HG02981 (cell line): ENCODE measurements at regions not wholly inside any gene's neighbourhood (a gene's known extent, or its start where the extent isn't known, plus 50 kb on each side); places are given as distances from the start of the nearest gene placed in this dataset.
"Not testable (repeated sequence)": the region's sequence is repeated elsewhere in the genome, so short reads cannot be mapped to it uniquely, and the experiment has no call there.

Experiments
- ATAC-seq: cut with Tn5 transposase; IDR thresholded peaks from one replicate; pipeline ENCODE4 v1.9.1; 2021; ENCODE audit warnings: mild to moderate bottlenecking, moderate library complexity; ENCODE audit not compliant: unreplicated experiment

DNA sequence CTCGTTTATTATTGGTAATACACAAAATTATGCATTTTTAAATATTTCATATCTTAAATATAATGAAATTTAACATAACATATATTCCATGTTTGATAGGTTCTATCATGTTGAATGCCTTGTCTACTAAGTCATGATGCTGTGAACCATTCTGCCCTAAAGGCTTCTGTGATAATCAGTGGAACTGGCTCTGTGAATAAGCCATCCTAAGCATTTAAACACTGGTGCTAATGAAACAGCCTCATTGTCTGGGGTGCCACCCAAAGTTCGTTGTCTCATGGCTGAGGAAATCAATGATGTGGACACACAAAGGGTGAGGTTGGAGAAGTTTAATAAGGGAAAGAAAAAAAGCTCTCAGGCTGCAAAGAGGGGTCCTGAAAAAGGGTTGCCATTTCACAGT is 264.7 kb upstream of the ZRANB2 start:
- ATAC-seq: no peak

DNA sequence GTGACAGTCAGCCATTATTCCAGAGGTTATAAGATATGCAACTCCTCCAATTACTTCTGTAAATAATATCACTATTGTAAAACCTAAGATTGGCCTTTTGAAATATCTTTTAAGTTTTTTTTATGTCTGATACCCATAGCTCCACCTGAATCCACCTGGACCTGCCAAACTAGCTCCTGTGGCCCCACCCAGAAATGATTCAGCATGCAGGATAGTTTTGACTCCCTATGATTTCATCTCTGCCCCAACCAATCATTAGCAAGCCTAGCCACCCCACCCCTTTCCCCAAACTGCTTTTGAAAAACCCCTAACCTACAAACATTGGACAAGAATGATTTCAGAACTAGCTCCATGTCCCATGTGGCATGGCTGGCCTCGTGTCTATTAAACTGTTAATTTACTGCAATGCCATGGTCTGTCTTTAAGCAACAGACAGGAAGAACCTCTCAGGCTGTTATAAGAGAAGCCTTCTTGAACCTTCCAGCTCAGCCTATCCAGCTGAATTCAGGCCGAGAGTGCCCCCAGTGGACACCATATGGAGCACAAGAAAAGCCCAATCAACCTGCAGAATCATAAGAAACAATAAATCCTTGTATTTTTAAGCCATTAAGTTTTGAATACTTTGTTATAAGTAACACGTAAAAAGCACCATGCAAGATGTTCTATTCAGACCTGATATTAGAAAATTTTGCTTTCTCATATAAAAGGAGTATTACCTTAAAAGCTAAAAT is 263.0 kb upstream of the ZRANB2 start:
- ATAC-seq: no peak

DNA sequence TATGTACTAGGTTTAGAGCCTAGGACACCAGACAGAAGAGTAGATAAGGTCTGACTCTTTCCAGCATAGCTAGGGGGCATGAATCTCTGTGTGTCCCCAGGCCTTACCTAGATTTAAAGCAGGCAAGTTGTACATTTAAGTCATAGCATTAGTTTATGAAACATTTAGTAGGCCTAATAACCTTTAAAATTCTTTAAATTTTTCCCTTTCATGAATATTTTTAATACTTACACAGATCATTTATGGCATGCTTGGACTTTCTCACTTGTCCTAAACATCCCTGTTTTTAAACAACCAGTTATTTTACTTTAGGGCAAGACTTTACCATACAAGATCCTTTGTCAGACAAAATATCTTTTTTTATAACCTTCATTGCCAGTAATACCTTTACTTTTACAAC is 258.4 kb upstream of the ZRANB2 start:
- ATAC-seq: no peak

DNA sequence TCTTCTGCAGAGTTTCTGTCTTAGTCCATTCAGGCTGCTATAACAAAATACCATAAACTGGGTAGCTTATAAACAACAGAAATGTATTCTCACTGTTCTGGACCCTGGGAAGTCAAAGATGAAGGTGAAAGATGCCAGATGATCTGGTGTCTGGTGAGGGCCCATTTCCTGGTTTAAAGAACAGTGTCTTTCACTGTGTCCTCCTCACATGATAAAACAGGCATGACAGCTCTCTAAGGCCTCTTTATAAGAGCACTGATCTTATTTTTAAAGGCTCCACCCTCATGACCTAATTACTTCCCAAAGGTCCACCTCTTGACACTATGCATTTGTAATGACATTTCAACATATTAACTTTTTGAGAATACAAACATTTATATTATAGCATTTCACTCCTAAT is 250.2 kb upstream of the ZRANB2 start:
- ATAC-seq: no peak

DNA sequence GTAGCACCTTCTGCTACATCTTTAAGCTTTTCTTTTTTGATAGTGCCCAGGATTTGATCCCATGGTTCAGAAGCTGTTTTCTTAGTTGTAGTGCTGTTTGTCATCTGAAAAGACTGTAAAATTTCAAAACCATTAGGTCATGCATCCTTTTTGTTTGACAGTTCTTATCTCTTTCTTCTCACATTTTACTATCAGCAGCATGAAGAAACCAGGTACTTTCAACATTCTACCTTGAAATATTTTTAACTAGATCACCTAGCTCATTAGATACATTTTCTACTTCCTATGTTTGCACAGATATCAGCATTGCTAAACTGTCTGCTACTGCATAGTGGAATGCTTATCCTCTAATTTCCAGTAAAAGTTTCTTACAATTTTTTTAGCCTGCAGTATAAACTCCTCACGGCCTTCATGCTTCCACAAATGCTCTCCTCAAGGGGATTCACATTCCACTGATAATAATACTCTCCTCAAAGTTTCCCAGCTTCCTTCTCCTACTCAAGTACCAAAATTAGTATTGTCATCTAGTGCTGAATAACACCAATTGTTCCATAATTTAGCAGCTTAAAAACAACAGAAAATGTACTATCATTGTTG is 243.9 kb upstream of the ZRANB2 start:
- ATAC-seq: no peak

DNA sequence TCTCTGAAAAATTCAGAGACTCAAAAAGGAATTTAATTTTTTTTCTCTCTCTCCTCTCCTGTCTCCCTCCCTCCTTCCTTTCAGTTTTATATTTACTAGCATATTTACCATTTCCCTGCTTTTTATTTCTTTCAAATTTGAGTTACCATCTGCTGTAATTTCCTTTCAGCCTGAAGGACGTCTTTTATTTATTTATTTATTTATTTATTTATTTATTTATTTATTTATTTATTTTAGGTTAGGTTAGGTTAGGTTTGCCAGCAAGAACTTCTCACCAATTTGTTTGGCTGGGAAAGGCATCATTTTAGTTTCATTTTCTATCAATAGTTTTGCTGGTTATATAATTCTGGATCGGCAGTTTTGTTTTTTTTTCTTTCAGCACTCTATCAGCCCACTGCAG is 231.7 kb upstream of the ZRANB2 start:
- no peak for ATAC-seq

DNA sequence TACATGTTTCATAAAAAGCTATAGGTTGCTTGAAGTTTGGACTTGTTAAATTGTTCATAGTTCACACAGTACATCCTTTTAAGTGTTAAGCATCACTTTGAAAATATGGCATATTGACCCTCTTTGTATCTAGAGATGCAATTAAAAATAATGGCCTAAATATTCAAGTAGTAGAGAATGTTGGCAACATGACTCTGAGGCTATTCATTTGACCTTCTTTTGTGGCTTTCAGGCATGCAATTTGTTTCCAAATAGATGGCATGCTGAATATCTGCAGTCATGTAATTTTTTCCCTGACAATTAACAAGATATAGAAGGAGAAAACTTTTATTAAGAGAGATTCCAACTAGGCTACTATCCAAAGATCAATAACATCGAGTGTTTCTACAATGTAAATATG is 230.5 kb upstream of the ZRANB2 start:
- no peak for ATAC-seq

DNA sequence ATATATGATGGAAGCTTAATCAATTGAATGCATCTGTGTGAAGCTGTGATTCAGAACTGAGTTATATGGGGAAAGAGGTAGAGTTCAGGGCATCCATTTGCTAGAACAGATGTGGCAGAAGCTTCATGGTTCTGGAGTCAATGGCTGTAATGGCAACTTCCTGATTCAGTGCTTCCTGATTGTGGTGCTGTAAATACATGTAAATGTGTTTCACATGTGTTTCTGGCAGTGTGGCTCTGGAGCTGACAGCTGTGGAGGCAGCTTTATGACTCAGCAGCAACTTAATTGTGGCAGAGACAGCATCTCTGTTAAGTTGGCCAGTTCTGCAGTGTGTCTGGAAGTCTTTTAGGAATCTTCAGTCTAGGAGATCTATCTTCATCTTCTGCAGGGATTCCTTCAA is 226.6 kb upstream of the ZRANB2 start:
- ATAC-seq: peak; percentile 86

DNA sequence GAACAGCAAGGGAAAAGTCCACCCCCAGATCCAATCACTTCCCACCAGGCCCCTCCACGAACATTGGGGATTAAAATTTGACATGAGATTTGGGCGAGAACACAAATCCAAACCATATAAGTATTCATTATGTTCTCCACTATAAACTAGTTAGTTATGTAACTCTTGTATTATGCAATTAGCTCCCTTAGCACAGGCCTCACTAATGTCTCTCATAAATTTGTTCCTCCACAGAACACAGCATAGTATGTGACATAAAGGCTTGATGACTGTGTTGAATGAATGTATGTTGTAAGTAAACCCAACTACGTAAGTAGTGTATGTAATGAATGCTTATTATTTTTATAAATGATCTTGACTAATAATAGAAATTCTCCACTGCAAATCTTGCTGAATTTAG is 223.3 kb upstream of the ZRANB2 start:
- no peak for ATAC-seq

DNA sequence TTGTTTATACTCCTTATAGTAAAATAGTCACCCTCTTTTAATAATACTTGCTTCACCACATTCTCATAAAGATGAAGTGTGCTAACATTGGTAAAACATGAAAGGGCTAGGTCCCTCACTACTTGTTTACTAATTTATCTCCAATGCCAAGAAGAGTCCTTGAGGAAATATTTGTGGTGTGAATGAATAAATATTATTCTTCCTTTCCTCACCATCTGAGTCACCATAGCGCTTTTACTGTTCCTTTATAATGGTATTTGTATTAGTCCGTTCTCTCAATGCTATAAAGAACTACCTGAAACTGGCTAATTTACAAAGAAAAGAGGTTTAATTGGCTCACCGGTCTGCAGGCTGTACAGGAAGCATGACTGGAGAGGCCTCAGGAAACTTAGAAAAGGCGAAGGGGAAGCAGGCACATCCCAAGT is 222.8 kb upstream of the ZRANB2 start:
- no peak for ATAC-seq

DNA sequence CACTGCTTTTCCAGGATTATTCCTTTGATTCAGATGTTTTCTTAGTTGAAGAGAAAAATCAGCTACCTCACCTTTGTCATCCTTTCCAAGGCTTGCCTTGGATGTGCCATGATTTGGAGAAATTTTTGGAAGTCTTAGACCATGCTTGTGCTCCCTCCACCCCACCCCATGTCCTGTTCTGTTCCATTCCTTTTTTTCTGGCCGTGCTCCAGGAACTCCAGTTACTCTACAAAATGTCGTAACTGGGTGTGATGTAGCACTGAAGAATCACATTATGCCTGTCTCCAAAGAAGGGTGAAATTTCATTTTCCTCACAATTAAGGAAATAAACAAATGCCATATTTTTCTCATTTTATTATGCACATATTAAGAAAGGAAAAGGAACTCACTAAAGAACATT is 217.8 kb upstream of the ZRANB2 start:
- ATAC-seq: no peak

DNA sequence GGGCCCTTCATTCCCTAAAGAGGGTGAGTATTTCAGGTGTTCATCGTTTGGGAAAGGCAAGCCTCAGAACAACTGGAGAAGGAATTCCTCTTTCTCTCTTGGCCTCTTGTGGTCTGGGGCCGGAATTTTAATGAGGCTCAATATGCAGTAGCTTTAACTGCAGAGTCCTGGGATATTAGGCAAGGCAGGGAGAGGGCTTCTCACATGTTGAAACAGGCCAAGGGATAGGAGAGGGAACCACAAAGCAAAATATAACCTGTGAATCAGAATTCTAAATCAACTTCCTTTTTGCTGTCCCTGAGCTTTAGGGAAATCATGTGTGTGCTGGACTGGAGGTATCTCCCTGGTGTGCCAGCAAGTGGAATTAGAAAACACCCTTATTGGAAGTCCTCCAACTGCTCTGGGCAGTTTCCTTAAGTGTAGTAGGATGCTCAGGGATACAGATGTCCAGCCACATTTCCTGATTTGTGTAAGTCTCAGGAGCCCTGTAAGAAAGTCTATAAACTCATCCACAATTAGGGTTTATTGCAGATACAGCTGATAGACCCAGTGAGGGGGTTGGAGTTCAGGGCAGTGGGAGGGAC is 215.8 kb upstream of the ZRANB2 start:
- ATAC-seq: no peak

DNA sequence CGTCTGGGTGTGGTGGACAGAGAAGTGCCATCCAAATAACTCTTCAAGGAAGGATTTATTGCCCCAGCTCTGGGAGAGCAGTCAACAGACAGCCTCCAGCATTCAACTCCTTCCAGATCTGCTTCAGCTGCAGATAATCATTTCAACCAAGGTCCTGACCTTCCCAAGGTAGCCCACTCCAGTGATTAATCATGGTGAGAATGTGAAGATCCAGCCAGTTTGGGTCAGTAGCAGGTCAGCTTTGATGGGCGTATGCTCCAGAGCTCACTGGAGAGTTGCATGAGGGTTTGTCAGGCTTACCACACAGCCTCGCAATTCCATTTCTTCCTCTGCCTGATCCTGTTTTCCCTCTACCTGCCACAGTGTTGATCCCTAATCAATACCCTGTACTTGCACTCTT is 214.5 kb upstream of the ZRANB2 start:
- ATAC-seq: no peak

DNA sequence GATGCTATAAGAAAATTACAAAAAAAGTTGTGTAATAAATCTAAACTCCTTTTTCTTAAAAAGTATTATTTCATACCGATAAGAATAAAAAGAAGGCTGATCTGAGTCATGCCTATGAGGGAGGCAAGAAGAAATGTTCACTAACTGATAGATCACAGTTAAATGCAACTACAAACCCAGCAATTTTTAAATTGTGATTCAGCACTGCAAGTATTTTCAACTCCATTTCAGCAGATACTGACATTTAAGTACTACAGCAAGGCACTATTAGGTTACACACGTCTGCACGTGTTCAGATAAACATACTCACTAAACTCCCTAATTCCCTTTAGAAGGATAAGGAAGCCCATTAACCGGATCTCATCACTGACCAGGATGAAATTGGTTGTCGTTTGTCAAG is 213.3 kb upstream of the ZRANB2 start:
- no peak for ATAC-seq

DNA sequence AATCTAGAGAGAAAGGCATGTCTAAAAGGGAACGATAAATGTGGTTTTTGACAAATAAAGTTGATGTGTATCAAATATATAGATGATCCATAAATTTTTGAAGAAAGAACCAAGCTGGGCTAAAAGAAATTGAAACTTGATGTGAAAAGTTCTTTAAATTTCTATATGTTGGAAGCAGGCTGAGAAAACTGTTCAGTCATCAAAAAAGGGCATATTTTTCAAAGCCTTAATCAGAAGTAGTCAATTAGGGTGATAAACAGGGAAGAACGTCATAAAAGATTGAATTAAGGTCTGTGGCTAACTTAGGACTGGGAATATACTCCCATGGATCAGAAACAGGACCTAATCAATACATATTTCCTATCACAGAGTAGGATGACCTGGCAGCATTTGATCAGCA is 211.4 kb upstream of the ZRANB2 start:
- no peak for ATAC-seq

DNA sequence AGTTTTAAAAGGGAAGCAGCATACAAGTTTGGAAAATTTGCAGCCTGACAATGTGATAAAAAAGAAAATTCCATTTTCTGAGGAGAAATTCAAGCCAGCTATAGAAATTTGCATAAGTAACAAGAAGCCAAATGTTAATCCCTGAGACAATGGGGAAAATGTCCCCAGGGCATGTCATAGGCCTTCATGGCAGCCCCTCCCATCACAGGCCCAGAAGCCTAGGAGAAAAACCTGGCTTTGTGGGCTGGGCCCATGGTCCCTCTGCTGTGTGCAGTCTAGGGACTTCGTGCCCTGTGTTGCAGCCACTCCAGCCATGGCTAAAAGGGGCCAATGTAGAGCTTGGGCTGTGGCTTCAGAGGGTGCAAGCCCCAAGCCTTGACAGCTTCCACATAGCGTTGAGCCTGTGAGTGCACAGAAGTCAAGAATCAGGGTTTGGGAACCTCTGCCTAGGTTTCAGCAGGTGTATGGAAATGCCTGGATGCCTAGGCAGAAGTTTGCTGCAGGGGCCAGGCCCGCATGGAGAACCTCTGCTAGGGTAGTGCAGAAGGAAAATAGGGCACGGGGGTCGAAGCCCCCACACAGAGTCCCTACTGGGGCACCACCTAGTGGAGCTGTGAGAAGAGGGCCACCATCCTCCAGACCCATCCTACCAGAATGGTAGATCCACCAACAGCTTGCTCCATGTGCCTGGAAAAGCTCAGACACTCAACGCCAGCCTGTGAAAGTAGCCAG is 209.8 kb upstream of the ZRANB2 start:
- not testable (repeated sequence) for ATAC-seq

DNA sequence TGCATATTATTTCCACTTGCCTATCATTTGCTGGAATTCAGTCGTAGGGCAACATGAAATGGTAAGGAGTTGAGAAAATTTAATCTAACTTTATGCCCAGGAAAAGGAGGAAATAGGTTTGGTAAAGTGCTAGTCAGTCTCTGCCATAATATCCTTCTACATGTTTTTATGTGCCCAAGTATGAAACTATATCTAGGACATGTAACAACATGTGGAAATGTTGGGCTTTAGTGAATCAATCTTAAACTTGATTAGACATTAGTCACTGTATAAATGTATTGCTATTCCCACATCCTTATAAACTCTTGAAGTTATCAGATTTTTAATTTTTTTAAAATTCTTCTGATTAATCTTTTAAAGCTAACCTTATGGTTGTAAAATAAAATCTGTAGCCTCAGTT is 204.7 kb upstream of the ZRANB2 start:
- ATAC-seq: no peak

DNA sequence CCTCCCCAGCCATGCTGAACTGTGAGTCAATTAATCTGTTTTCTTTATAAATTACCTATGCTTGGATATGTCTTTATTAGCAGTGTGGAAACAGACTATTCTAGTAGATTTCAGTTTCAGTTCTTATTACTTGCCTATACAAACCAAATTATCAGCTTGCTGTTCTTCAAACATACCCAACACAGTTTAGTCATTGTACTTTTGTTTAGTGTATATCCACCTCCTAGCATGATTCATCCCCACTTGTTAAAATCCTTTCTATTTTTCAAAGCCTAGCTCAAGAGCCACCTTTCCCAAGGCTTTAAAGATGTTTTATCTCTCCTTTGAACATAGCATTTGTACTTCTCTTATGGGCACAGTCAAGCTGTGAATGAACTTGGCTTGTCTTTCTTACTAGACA is 195.6 kb upstream of the ZRANB2 start:
- ATAC-seq: no peak

DNA sequence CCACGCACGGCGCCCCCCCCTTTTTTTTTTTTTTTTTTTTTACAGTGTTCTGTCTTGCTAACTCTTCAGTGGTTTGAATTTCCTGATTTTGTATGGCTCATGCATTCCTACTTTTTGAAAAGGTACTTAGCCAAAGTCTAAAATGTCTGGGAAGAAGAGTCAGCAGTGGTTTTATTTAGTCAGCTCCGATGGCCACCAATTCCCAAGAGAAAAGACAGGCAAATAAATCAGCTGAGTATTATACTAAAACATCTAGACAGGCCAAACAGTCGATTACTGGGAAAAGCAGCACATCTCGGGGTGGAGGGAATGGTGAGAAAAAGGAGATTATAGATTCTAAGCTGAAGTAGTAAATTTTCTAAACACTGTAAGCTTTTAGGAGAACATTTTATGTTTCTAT is 192.5 kb upstream of the ZRANB2 start:
- ATAC-seq: no peak

DNA sequence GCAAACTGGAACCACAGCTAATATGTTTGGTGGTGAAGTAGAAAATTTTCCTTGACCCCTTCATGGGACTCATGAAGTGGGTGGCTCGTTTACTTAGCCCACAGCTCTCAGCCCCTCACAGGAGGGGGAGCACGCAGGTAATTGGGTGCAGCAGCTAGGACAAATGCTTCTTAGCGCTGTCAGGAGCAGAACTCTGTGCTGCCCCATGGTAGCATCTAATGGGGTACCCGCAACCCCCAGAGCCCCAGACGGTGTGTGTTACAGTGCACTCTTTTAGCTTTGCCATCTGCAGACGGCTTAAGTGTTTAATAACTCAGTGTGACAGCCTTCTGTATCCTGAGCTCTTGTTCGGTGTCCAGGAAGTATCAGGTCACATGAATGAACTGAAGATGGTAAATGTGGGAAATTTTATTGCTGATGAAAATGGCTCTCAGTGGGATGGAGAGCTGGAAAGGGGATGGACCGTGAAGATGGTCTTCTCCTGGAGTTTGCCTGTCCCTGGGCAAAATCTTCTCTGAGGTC is 189.6 kb upstream of the ZRANB2 start:
- no peak for ATAC-seq

DNA sequence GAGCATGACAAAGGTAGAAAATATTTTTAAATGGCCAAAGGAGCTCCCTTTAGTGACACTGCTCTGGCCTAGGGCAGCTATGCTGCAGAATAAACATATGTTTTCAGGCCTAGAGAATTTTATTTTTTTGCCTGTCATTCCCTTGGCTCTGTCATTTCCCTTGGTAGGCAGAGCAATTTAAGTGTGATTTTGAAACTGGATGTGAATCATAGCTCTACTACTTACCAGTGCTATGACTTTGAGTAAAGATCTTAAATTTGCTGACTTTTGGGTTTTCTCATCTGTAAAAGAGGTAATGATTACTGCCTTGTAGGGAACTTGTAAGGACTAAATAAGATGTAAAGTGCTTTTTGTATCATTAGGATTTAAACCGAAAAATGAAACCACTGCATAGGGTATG is 189.0 kb upstream of the ZRANB2 start:
- no peak for ATAC-seq

DNA sequence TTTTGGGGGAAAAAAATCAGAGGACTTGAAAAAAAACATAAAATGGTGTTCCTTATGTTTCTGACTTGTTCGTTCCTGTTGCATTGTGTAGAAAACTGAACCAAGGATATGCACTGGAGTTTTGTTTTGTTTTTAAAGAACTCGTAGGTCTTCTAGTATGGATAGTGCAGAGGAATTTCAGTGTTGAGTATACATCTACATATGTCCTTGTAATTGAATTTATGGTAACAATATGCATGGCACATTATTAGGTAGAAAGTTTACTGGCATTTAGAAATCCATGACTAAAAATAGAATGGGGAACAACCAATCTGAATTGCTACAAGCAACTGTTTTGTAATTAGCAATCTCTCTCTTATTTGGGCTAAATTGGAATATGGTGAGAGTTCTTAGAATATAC is 188.3 kb upstream of the ZRANB2 start:
- no peak for ATAC-seq
